ENCODE measurements at regions not wholly inside any gene's neighbourhood (a gene's known extent, or its start where the extent isn't known, plus 50 kb on each side); places are given as distances from the start of the nearest gene placed in this dataset.

GRCh38 chr6:44548319-44548718 lies 160.8 kb downstream of the CDC5L start:
- no peaks in the 10 kb centered on the region for H3K36me3 ChIP-seq (ENCODE audit: control insufficient read depth in 2 of 2, insufficient read depth in 1 of 2, low read length in 2 of 2)
- no peak overlapping the region for H3K4me3 ChIP-seq (ENCODE audit: low read depth, low read length)
- TF ChIP-seq TCF7L2 (IDR thresholded peaks at IDR 0.05; ENCODE audit: borderline replicate concordance, low read depth, low read length) (no peak), ZNF394 (tag by site-specific recombination; IDR thresholded peaks at IDR 0.05; ENCODE audit: borderline replicate concordance) (no peak), ZNF473 (tag by site-specific recombination; IDR thresholded peaks at IDR 0.05) (no peak), ZNF138 (tag by site-specific recombination; IDR thresholded peaks at IDR 0.05; ENCODE audit: borderline replicate concordance) (no peak), ZSCAN4 (tag by site-specific recombination; IDR thresholded peaks at IDR 0.05) (no peak), ELK4 (IDR thresholded peaks at IDR 0.05; ENCODE audit: borderline replicate concordance, low read depth, low read length) (no peak), ZSCAN5A (tag by site-specific recombination; IDR thresholded peaks at IDR 0.05) (no peak), ZNF830 (tag by site-specific recombination; IDR thresholded peaks at IDR 0.05; ENCODE audit: low read depth) (no peak), ZNF704 (tag by site-specific recombination; IDR thresholded peaks at IDR 0.05) (no peak), EGR2 (tag by site-specific recombination; IDR thresholded peaks at IDR 0.05; ENCODE audit: low read depth) (no peak), PRDM2 (tag by site-specific recombination; IDR thresholded peaks at IDR 0.05; ENCODE audit: borderline replicate concordance) (no peak), ZNF23 (tag by site-specific recombination; IDR thresholded peaks at IDR 0.05; ENCODE audit: borderline replicate concordance) (no peak), PRDM6 (tag by site-specific recombination; IDR thresholded peaks at IDR 0.05) (no peak), ZNF837 (tag by site-specific recombination; IDR thresholded peaks at IDR 0.05) (no peak), ZNF2 (tag by site-specific recombination; IDR thresholded peaks at IDR 0.05) (no peak), ZNF670 (tag by site-specific recombination; IDR thresholded peaks at IDR 0.05; ENCODE audit: low read depth) (no peak), ZNF140 (tag by site-specific recombination; IDR thresholded peaks at IDR 0.05) (no peak), ZNF354C (tag by site-specific recombination; IDR thresholded peaks at IDR 0.05; ENCODE audit: borderline replicate concordance, low read depth) (no peak)
- CTCF ChIA-PET = interaction anchor here (0.6 to 1.3 kb wide), 4 partner anchors 73 to 1373 kb away, joined by 3 to 5 read pairs (median 4); no protein-coding TSS in a partner anchor
- H3K9me3 ChIP-seq (ENCODE audit: control insufficient read depth, insufficient read depth, low read depth, low read length) = no peaks in the 10 kb centered on the region
- no peaks in the 10 kb centered on the region for H3K4me1 ChIP-seq (ENCODE audit: control insufficient read depth, insufficient read depth, low read length)
- H3K27ac ChIP-seq (ENCODE audit: extremely low read depth, low read depth, low read length) = no peak overlapping the region
- POLR2A ChIA-PET = no interaction called here
